Pancreas (tissue), 10 donors: ENCODE measurements at regions not wholly inside any gene's neighbourhood (a gene's known extent, or its start where the extent isn't known, plus 50 kb on each side); places are given as distances from the start of the nearest gene placed in this dataset.

Source experiments
- ATAC-seq, 4 donors: fragments of 200-7000 bp; cut with Tn5 transposase; one replicate each; pipeline versions ENCODE4 v1.8.0 to v1.9.1; 2020; ENCODE audit warnings: mild to moderate bottlenecking in 4 of 4, moderate library complexity in 4 of 4
- DNase-seq, 6 donors: peaks; one replicate each; pipeline ENCODE4 v3.0.0-alpha.2; 2020
- FAIRE-seq: peaks from 2 replicates; lab custom pipeline; 2012; peaks lifted over from hg19 to GRCh38; lab: Jason Lieb, UNC
- H3K27ac ChIP-seq, 4 donors: fragments of 200-600 bp; sonication (generic); 1 replicate in 3 of 4; 2 replicates in 1 of 4; pipeline versions ENCODE4 v1.5.0 to v1.8.0; 2020
- H3K27me3 ChIP-seq, 4 donors: fragments of 200-600 bp; one replicate each; pipeline ENCODE4 v1.8.0; 2021
- H3K36me3 ChIP-seq, 3 donors: fragments of 200-600 bp; sonication (generic) in 1 of 3; one replicate each; pipeline versions ENCODE4 v1.5.0 to v1.8.0; 2020 to 2021
- H3K4me1 ChIP-seq, 3 donors: fragments of 200-600 bp; one replicate each; pipeline ENCODE4 v1.8.0; 2021
- H3K4me3 ChIP-seq, 4 donors: fragments of 200-600 bp; sonication (generic) in 2 of 4; one replicate each; pipeline versions ENCODE4 v1.5.0 to v1.8.0; 2020 to 2021
- H3K9me3 ChIP-seq, 4 donors: fragments of 200-600 bp; one replicate each; pipeline ENCODE4 v1.8.0; 2021
- CTCF ChIP-seq, 4 donors: fragments of 200-600 bp; sonication (generic) in 3 of 4; IDR thresholded peaks; one replicate each; pipeline versions ENCODE4 v1.5.0 to v1.8.0; 2021; ENCODE audit warnings: antibody characterized with exemption in 4 of 4
- WGBS, 2 donors: extraction: QIAGEN DNeasy Blood & Tissue Kit; methylation state at CpG; one replicate each; pipeline ENCODE4 v1.1.7; 2013; 5-methylcytosine and 5-hydroxymethylcytosine counted together
- intact Hi-C, 3 donors: fragments of 100-400 bp; cut with DNase I; formaldehyde crosslinking; loops; one replicate each; pipeline versions ENCODE4 v1.11.1 to v1.14.2; 2022
- donor health status: healthy with polysubstance abuse.
- donor health status: DM: no; HTN: no; CAD: no; lungs with moderate emphysema.
- donor health status: DM: no; HTN: no; CAD: no.
- donor health status: control.
- donor health status: control.
- donor health status: Bipolar disorder and iron deficiency.
- donor health status: DM: yes; HTN: yes; CAD: no.
- donor health status: DM: no; HTN: no; CAD: no.
- donor health status: DM: no; HTN: no; CAD: no.
- donor health status: DM: yes; HTN: yes; CAD: no.

GRCh38 chr3:168613151-168613550 is 517.4 kb upstream of the GOLIM4 start:
- 74 to 79% methylated on average over 5 of the region's 5 CpGs for WGBS, 2 donors
- intact Hi-C loops = no loop called here
- Histone ChIP-seq H3K27ac (no peak overlapping the region), H3K9me3 (no peaks in the 10 kb centered on the region), H3K27me3 (no peaks in the 10 kb centered on the region), H3K4me1 (no peaks in the 10 kb centered on the region), H3K4me3 (no peak overlapping the region), H3K36me3 (no peaks in the 10 kb centered on the region)
- no peak for TF ChIP-seq CTCF (IDR thresholded peaks at IDR 0.05)
- no peak for FAIRE-seq
- no peak for ATAC-seq
- no peak for DNase-seq

GRCh38 chr3:168612671-168613070 is 516.9 kb upstream of the GOLIM4 start:
- no peak for ATAC-seq
- Histone ChIP-seq H3K27me3 (no peaks in the 10 kb centered on the region), H3K27ac (no peak overlapping the region), H3K36me3 (no peaks in the 10 kb centered on the region), H3K9me3 (no peaks in the 10 kb centered on the region), H3K4me1 (no peaks in the 10 kb centered on the region), H3K4me3 (no peak overlapping the region)
- 76 to 86% methylated on average over 5 of the region's 5 CpGs for WGBS, 2 donors
- no peak for FAIRE-seq
- no peak for TF ChIP-seq CTCF (IDR thresholded peaks at IDR 0.05)
- no peak for DNase-seq
- intact Hi-C loops = no loop called here

- WGBS, 2 donors = 76 to 94% methylated on average over 1 of the region's 1 CpG
- Histone ChIP-seq H3K27ac (no peak overlapping the region), H3K9me3 (no peaks in the 10 kb centered on the region), H3K36me3 (no peaks in the 10 kb centered on the region), H3K4me3 (no peak overlapping the region), H3K4me1 (no peaks in the 10 kb centered on the region), H3K27me3 (no peaks in the 10 kb centered on the region)
- FAIRE-seq (no peak), DNase-seq (no peak), ATAC-seq (no peak)
- no peak for TF ChIP-seq CTCF (IDR thresholded peaks at IDR 0.05)
- intact Hi-C loops = no loop called here
Observed at GRCh38 chr3:168611826-168612225, 516.1 kb upstream of the GOLIM4 start.

GRCh38 chr3:168608926-168609325 is 513.2 kb upstream of the GOLIM4 start:
- no peaks in the 10 kb centered on the region for H3K27me3 ChIP-seq
- WGBS, 2 donors = 84 to 86% methylated on average over 3 of the region's 3 CpGs
- intact Hi-C loops = no loop called here
- no peak overlapping the region for H3K27ac ChIP-seq
- FAIRE-seq (no peak), DNase-seq (no peak), ATAC-seq (no peak)
- no peaks in the 10 kb centered on the region for H3K9me3 ChIP-seq
- H3K4me1 ChIP-seq = no peaks in the 10 kb centered on the region
- no peak overlapping the region for H3K4me3 ChIP-seq
- TF ChIP-seq CTCF (IDR thresholded peaks at IDR 0.05) = no peak
- H3K36me3 ChIP-seq = no peaks in the 10 kb centered on the region

GRCh38 chr3:168604767-168605166 is 509.0 kb upstream of the GOLIM4 start:
- H3K36me3 ChIP-seq = no peaks in the 10 kb centered on the region
- no peak for ATAC-seq
- no peak for DNase-seq
- intact Hi-C loops = no loop called here
- no peaks in the 10 kb centered on the region for H3K27me3 ChIP-seq
- H3K27ac ChIP-seq = no peak overlapping the region
- WGBS, 2 donors = 69 to 84% methylated on average over 3 of the region's 3 CpGs
- H3K4me1 ChIP-seq = no peaks in the 10 kb centered on the region
- no peak overlapping the region for H3K4me3 ChIP-seq
- no peak for TF ChIP-seq CTCF (IDR thresholded peaks at IDR 0.05)
- no peak for FAIRE-seq
- H3K9me3 ChIP-seq = no peaks in the 10 kb centered on the region
